Posterior vena cava (tissue), 2 donors: ENCODE measurements at regions not wholly inside any gene's neighbourhood (a gene's known extent, or its start where the extent isn't known, plus 50 kb on each side); places are given as distances from the start of the nearest gene placed in this dataset.
"Not testable (repeated sequence)": the region's sequence is repeated elsewhere in the genome, so short reads cannot be mapped to it uniquely, and the experiment has no call there.

Experiments
- DNase-seq: peaks from one replicate; pipeline ENCODE4 v3.0.0-alpha.2; 2020; ENCODE audit warnings: low spot score
- intact Hi-C, 2 donors: fragments of 100-400 bp; cut with DNase I; formaldehyde crosslinking; loops; one replicate each; pipeline versions ENCODE4 v1.14.1 to v1.14.2; 2022 to 2023
- donor health status: DM: yes; HTN: yes; CAD: no.
- donor health status: DM: yes; HTN: yes; CAD: no.

- intact Hi-C loops, DNase-seq: not testable (repeated sequence)
Observed at GRCh38 chr14:106000029-106000511, 473.7 kb downstream of the TMEM121 start.

GRCh38 chr14:106001277-106001676 is 474.9 kb downstream of the TMEM121 start:
- intact Hi-C loops, DNase-seq: not testable (repeated sequence)

GRCh38 chr14:106003351-106003750 is 477.0 kb downstream of the TMEM121 start:
- no peak for DNase-seq
- intact Hi-C loops, result no loop called here

GRCh38 chr14:106004937-106005795 is 478.8 kb downstream of the TMEM121 start:
- intact Hi-C loops, result not testable (repeated sequence)

DNA sequence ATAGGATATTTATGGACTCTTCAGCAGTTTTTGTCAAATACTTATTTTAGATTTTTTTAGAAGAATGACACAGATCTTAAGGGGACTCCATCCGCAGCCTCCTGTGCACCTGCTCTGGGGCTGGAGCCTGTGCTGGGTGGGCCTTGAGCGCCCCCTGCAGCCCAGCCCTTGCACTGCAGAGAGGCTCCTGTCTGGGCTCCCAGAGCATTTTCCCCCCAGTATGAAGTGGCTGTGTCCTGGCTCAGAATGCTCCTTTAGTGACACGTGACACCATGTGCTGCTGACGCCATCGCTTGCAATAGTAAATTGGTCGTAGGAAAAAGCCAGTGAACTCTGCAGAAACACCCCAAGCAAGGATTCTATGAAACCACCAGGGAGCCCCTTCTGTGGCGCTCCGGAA is 479.7 kb downstream of the TMEM121 start:
- intact Hi-C loops, DNase-seq: not testable (repeated sequence)

More at GRCh38 chr14:106004937-106005795, 478.8 kb downstream of the TMEM121 start:
- not testable (repeated sequence) for DNase-seq

- DNase-seq, intact Hi-C loops: not testable (repeated sequence)
Observed at GRCh38 chr14:106006716-106007115, 480.3 kb downstream of the TMEM121 start.

- DNase-seq, result no peak
- intact Hi-C loops, result loop anchor here in 1 of 2 donors (1.0 kb wide), 1 partner anchor 35 kb away; no protein-coding TSS in a partner anchor
Observed at GRCh38 chr14:106010783-106011182, 484.4 kb downstream of the TMEM121 start.

GRCh38 chr14:106011631-106012360 is 485.4 kb downstream of the TMEM121 start:
- DNase-seq, intact Hi-C loops: not testable (repeated sequence)

- DNase-seq, intact Hi-C loops: not testable (repeated sequence)
Observed at GRCh38 chr14:106012361-106012725, 486.0 kb downstream of the TMEM121 start.

- DNase-seq, result no peak
Observed at GRCh38 chr14:106013879-106014376, 487.5 kb downstream of the TMEM121 start.

DNA sequence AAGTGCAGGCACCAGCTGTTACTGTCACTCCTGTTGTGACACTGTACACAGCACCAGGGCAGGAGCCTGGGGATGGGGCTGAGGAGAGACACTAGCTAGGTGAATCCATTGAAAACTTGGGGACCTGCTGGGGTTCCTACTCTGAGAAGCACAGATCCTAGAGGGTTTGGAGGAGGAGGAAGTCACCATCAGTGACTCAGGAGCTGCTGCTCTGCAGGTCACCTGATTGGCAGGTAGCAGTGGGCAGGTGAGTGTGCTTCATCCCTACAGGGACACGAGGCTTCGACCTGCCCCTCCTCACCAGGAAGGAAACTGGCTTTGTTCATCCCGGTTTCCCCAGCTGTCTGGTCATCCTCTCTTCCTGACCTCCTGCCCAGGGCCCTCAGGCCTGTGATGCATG is 491.6 kb downstream of the TMEM121 start:
- intact Hi-C loops, DNase-seq: not testable (repeated sequence)

More at GRCh38 chr14:106013879-106014376, 487.5 kb downstream of the TMEM121 start:
- intact Hi-C loops, result no loop called here

GRCh38 chr14:106021832-106022231 is 495.4 kb downstream of the TMEM121 start:
- no peak for DNase-seq
- intact Hi-C loops, result no loop called here

- intact Hi-C loops, DNase-seq: not testable (repeated sequence)
Observed at GRCh38 chr14:106022648-106023047, 496.3 kb downstream of the TMEM121 start.

DNA sequence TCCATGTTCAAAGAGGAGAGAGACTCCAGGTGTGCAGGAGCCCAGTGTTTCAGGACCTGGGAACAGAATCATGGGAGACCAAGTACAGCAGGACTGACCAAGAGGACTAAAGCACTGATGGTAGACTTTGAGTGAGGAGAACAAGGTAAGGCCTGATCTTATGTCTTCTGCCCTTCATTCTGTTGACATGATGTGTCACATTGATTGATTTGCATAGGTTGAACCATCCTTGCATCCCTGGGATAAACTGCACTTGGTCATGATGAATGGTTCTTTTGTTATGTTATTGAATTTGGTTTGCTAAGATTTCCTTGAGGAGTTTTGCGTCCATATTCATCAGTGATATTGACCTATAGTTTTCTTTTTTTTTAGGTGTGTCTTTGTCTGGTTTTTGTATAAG is 497.0 kb downstream of the TMEM121 start:
- no peak for DNase-seq
- intact Hi-C loops, result no loop called here

DNA sequence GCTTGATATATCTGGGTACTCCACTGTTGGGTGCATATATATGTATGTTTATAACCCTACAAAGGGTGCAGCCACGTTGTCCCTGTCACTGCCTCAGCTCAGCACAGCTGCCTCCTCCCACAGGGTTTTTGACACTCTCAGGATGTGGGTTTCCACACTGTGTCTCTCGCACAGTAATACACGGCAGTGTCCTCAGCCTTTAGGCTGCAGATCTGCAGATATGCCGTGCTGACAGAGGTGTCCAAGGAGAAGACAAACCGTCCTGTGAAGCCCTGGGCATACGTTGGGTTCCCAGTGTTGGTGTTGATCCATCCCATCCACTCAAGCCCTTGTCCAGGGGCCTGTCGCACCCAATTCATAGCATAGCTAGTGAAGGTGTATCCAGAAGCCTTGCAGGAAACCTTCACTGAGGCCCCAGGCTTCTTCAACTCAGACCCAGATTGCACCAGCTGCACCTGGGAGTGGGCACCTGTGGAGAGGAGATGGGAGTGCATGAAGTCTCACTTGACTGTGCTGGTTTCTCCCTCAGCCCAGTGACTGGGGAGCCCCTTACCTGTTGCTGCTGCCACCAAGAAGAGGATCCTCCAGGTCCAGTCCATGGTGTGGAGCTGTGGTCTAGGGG is 498.7 kb downstream of the TMEM121 start:
- intact Hi-C loops, result no loop called here
- no peak for DNase-seq

GRCh38 chr14:106026026-106026425 is 499.6 kb downstream of the TMEM121 start:
- no peak for DNase-seq
- intact Hi-C loops, result no loop called here

GRCh38 chr14:106027759-106028158 is 501.4 kb downstream of the TMEM121 start:
- DNase-seq, intact Hi-C loops: not testable (repeated sequence)

DNA sequence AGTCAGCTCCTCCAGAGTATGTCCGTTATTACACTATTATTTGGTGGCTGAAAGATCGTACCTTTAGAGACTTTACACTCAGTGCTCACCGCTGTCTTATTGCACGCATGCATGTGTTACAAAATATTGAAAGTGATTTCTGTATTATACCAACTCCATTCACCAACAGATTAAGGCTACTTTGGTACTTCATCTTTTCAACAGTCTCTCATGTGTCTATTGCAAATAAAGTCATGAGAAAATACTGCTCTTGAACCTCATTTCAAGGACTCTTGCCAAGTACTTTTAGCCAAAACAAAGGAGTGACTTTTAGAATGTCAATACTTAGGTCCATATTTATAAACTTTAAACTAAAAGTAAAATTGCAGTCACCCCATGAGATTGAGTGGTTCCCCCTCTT is 503.6 kb downstream of the TMEM121 start:
- no peak for DNase-seq
- intact Hi-C loops, result no loop called here

GRCh38 chr14:106037380-106037779 is 511.0 kb downstream of the TMEM121 start:
- no peak for DNase-seq
- intact Hi-C loops, result no loop called here
